Globus pallidus (tissue), 1 donor: ENCODE measurements at regions not wholly inside any gene's neighbourhood (a gene's known extent, or its start where the extent isn't known, plus 50 kb on each side); places are given as distances from the start of the nearest gene placed in this dataset.
"Not testable (repeated sequence)": the region's sequence is repeated elsewhere in the genome, so short reads cannot be mapped to it uniquely, and the experiment has no call there.

ENCODE experiments used
- DNase-seq: peaks from one replicate; pipeline ENCODE4 v3.0.0-alpha.2; 2015; ENCODE audit warnings: low spot score

DNA sequence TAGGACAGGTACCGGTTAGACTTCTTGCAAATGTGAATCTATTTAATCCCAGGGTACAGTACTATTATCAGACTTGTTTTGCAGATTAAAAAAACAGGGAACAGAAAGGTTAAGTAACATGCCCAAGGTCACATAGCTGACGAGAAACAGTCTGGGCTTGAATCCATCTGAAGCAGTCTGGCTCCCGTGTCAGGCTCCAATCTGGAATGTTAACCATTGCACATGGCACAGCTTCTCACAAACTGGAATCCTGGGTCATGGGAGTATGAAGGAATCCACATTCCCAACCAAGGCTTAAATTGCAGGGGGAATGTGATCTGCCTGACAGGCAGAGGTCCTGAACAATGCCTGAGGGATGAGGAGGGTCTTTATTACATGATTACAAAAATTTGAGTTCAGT is 187.5 kb upstream of the SPTLC3 start:
- DNase-seq, result no peak

DNA sequence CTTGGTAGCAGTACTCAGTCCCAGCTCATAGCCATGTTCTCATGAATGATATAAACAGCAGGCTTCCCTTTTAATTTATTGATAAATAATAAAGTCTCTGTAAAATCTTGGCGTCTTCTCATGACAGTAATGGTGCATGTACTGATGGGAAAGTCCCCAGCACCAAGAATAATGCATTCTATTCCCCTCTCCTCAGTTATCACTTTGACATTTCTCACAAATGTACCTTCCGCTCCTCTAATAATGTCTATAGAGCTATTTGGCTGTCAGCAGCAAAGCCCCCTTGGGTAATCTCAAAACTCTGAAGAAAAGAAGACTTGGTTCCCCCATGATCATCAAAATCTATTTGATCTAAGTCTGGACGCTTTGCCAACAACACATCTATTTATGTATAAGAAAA is 185.0 kb upstream of the SPTLC3 start:
- no peak for DNase-seq

- DNase-seq, result no peak
Observed at GRCh38 chr20:12824328-12825225, 184.2 kb upstream of the SPTLC3 start.

- DNase-seq, result no peak
Observed at GRCh38 chr20:12825226-12825595, 183.6 kb upstream of the SPTLC3 start.

GRCh38 chr20:12827816-12828385 is 180.9 kb upstream of the SPTLC3 start:
- no peak for DNase-seq

DNA sequence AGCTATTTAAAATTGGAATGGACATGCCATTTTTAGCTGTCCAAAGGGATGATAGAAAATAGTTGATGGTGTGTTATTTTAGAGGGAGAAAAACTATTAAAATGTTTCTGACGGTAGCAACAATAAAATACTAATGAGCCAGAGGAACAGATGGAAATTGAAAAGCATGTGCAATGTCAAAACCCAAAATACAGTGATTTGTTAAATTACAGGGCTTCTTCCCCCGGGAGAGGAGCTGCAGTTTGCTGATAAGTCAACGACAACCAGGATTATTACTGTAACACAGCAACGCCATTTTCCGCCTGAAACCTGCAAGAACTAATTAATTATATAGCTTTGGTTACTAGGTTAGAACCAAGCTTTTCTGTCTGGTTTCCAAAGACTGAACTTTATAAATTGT is 179.6 kb upstream of the SPTLC3 start:
- no peak for DNase-seq

GRCh38 chr20:12833861-12834260 is 174.9 kb upstream of the SPTLC3 start:
- no peak for DNase-seq

DNA sequence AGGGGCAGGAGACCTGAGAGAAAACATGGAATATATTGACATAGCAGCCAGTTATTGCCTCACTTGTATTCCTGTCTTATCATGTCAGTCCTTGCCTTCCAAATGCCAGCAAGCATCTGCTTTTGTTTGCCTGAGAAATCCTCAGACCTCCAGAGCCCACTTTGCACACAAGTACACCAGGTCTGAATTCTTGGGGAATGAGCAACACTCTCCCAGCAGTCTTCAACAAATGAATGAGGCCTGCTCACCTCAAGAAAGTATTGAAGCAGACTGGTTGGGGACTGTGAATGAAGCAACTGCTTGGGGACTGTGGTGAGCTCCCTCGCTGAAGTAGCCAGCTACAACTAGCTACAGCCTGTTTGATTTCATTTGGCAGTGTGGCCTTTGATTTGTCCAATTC is 172.8 kb upstream of the SPTLC3 start:
- no peak for DNase-seq

- no peak for DNase-seq
Observed at GRCh38 chr20:12837646-12838045, 171.1 kb upstream of the SPTLC3 start.

GRCh38 chr20:12838261-12838866 is 170.4 kb upstream of the SPTLC3 start:
- DNase-seq, result no peak

DNA sequence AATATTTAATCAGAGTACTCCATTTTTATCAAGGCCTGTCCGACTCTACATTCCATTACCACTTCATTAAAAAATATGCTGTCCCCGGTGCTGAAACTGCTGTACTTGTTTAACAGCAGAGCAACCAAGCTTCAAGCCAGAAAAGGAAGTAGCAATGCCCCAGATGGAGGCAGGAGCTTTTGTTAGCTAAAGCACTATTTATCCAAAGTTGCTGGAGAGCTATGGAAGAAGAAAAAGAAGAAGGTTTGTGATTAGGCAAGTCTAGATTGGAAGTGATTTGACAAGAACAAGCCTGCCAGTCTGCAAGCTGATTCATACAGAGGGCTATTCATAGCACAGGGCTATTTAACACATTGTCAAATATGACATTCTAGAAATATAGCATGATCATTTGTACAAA is 160.9 kb upstream of the SPTLC3 start:
- no peak for DNase-seq

GRCh38 chr20:12849225-12849910 is 159.4 kb upstream of the SPTLC3 start:
- no peak for DNase-seq

- not testable (repeated sequence) for DNase-seq
Observed at GRCh38 chr20:12857643-12858042, 151.1 kb upstream of the SPTLC3 start.

DNA sequence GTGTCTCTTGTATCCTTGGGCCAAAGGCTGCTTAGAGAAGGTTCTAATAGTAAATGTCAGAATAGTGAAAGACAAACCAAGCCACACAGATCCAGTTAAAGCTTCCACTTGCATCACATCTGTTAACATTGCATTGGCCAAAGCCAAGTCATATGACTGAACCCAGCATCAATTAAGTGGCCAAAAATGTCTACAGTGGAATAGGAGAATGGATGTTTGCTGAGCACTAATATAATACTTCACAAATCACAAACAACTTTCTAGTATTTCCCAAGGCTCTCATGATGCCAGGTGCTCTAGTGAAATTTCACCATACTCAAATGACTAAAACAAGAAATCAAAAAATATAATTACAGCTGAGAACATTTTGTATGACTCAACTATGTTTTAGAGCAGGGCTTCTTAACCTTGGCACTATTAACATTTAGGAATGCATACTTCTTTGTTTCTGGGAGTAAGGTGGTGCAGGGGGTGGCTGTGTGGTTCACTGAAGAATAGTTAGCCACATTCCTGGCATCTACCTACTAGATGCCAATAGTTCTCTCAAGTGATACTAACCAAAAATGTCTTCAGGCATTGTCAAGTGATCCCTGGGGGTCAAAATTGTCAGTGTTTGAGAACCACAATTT is 148.0 kb upstream of the SPTLC3 start:
- no peak for DNase-seq

DNA sequence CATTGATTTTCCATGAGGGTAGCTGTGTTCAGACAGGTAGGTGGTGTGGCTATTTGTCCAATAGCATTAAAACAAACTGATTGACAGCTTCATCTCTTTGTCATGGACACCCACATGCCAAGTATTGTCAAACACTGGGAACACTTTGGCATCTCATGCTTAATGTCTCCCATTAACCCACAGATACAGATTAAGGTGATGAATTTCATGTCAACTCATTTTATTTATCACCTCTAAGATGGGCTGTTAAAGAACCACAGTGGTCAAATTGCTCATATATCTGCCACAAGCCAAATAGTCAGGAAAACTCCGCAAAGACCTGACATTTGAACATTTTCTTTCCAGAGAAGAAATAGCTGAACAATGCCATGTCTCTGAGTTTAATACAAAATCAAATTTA is 139.1 kb upstream of the SPTLC3 start:
- no peak for DNase-seq

DNA sequence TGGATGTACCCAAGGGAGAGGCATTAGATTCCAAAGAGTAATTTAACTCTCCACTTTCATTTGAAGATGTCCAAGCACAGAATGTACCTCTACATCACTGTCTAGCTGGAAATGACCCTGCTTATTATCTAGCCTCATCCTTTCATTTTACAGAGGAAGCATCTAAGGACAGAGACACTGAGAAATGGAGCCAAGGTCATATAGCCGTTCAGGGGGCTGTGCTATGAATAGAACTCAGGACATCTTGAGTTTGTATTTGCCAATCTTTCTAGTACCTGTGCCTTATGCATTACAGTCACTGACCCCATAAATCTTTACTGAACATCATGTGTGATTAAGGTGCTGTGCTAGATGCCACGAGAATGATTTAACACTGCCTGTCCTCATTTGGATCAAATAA is 138.2 kb upstream of the SPTLC3 start:
- no peak for DNase-seq

GRCh38 chr20:12874933-12875332 is 133.8 kb upstream of the SPTLC3 start:
- DNase-seq, result no peak

DNA sequence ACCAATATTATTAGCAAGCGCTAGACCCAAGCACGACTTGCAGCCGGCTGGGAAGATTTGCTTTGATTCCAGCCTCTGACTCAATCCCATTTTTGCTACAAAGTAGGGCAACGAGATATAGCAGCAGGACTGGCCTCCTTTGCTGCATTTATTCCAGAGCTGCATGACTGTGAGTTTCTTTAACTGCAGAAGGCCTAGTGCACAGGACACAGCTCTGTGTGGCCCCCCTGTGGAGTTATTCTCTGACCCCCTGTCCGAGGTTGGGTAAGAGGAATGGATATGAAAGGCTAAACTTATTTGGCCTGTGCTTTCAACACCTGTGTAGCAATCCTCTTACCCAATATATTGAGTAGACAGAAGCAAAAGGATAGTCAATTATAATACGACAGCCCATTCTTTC is 133.3 kb upstream of the SPTLC3 start:
- no peak for DNase-seq

DNA sequence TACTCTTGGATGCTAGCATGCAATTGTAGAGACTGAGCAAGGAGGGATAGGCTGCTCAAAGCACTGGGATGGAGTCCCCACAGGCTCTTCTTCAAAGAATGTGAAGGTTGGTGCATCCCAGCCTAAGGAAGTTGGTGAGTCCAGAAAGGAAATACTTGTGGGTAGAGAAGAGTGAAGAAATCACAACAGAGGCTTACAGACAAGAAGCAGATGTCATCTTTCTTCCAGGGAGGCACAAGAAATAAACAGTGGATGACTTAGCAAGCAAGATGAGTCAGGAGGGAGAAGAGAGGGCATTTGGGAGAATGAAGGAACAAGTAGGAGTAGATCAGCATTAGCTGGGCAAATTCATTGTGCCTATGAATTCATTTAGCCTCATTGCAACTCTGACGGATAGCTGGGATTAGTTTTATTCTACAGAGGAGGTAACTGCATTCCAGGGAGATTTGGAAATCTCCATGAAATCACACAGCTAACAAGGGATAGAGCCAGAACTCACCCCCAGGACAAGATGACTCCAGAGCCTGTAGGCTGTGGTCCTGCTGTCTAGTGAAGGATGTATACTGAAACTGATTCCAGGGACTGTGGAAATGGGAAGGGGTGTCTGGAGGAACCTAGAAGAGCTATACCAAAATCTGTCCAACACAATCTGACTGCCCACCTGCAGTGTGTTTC is 125.8 kb upstream of the SPTLC3 start:
- DNase-seq, result no peak

DNA sequence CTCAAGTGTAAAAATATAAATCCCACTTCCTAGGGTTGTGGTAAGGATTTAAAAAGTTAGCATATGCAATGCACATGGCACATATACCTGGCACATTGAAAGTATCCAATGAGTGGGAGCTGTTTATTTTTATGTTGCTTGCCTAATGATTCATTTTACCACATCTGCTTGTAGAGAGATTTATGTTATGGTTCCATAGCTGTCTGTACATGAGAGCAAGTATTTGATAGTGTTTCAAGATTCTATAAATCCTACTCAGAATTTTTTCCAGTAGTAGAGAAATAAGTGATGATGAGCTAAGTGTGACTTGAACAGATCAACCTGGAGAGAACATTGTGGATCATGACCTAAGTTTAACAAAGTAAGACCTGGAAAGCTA is 125.3 kb upstream of the SPTLC3 start:
- no peak for DNase-seq

- DNase-seq, result no peak
Observed at GRCh38 chr20:12886618-12887363, 122.0 kb upstream of the SPTLC3 start.
